ENCODE measurements at regions not wholly inside any gene's neighbourhood (a gene's known extent, or its start where the extent isn't known, plus 50 kb on each side); places are given as distances from the start of the nearest gene placed in this dataset.

- no peak for DNase-seq (ENCODE audit: low read depth)
These were observed 62.3 kb upstream of the CALM2 start for GRCh38 chr2:47238638-47239037.

GRCh38 chr2:47237375-47238334 lies 61.3 kb upstream of the CALM2 start:
- no peak for DNase-seq (ENCODE audit: low read depth)

GRCh38 chr2:47236503-47237215 lies 60.3 kb upstream of the CALM2 start:
- peak; percentile 26 for DNase-seq (ENCODE audit: low read depth)

- DNase-seq (ENCODE audit: low read depth), result no peak
These were observed 58.8 kb upstream of the CALM2 start for GRCh38 chr2:47235132-47235531.

- DNase-seq (ENCODE audit: low read depth), result no peak
These were observed 58.1 kb upstream of the CALM2 start for GRCh38 chr2:47234456-47234855.

GRCh38 chr2:47232738-47233415 lies 56.6 kb upstream of the CALM2 start:
- DNase-seq (ENCODE audit: low read depth), result no peak

GRCh38 chr2:47230418-47230817 lies 54.1 kb upstream of the CALM2 start:
- DNase-seq (ENCODE audit: low read depth), result peak; percentile 90

GRCh38 chr2:47227532-47228279 lies 51.4 kb upstream of the CALM2 start:
- DNase-seq (ENCODE audit: low read depth), result peak; percentile 29

GRCh38 chr2:47226923-47227220 lies 50.6 kb upstream of the CALM2 start:
- no peak for DNase-seq (ENCODE audit: low read depth)

- DNase-seq (ENCODE audit: low read depth), result peak; percentile 43
These were observed 50.0 kb upstream of the CALM2 start for GRCh38 chr2:47226132-47226922.
